ENCODE measurements at regions not wholly inside any gene's neighbourhood (a gene's known extent, or its start where the extent isn't known, plus 50 kb on each side); places are given as distances from the start of the nearest gene placed in this dataset.
"Not testable (repeated sequence)": the region's sequence is repeated elsewhere in the genome, so short reads cannot be mapped to it uniquely, and the experiment has no call there.

DNA sequence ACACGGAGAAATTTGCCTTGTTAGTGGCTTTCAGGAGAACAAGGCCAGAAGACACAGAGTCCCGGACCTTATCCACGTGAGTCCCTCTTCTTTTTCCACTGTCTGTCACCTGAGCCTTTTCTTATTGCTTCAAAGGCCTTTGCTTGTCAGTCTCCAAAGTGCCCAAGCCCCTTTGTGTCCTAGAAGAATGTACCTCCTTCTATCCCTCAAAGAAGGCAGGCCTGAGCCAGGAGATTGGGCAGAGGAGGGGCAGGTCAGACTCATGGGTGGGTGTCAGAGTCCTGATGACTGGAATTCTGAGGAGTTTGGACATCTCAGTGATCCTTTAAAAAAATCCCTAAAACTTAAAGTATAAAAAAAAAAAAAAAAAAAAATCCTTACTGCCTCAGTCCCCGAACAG, 299.6 kb upstream of the NCAM1 start:
- H3K4me3 ChIP-seq (ENCODE audit: low read depth, low read length) = no peak overlapping the region
- DNase-seq (ENCODE audit: low read depth) = no peak
- TF ChIP-seq, protein P1, sequence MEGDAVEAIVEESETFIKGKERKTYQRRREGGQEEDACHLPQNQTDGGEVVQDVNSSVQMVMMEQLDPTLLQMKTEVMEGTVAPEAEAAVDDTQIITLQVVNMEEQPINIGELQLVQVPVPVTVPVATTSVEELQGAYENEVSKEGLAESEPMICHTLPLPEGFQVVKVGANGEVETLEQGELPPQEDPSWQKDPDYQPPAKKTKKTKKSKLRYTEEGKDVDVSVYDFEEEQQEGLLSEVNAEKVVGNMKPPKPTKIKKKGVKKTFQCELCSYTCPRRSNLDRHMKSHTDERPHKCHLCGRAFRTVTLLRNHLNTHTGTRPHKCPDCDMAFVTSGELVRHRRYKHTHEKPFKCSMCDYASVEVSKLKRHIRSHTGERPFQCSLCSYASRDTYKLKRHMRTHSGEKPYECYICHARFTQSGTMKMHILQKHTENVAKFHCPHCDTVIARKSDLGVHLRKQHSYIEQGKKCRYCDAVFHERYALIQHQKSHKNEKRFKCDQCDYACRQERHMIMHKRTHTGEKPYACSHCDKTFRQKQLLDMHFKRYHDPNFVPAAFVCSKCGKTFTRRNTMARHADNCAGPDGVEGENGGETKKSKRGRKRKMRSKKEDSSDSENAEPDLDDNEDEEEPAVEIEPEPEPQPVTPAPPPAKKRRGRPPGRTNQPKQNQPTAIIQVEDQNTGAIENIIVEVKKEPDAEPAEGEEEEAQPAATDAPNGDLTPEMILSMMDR (IDR thresholded peaks at IDR 0.05; ENCODE audit: insufficient read depth, low read depth, low read length, missing control alignments) = no peak

GRCh38 chr11:112662554-112662953, 298.7 kb upstream of the NCAM1 start:
- DNase-seq (ENCODE audit: low read depth) = no peak
- TF ChIP-seq, protein P1 (IDR thresholded peaks at IDR 0.05; ENCODE audit: insufficient read depth, low read depth, low read length, missing control alignments) = no peak

DNA sequence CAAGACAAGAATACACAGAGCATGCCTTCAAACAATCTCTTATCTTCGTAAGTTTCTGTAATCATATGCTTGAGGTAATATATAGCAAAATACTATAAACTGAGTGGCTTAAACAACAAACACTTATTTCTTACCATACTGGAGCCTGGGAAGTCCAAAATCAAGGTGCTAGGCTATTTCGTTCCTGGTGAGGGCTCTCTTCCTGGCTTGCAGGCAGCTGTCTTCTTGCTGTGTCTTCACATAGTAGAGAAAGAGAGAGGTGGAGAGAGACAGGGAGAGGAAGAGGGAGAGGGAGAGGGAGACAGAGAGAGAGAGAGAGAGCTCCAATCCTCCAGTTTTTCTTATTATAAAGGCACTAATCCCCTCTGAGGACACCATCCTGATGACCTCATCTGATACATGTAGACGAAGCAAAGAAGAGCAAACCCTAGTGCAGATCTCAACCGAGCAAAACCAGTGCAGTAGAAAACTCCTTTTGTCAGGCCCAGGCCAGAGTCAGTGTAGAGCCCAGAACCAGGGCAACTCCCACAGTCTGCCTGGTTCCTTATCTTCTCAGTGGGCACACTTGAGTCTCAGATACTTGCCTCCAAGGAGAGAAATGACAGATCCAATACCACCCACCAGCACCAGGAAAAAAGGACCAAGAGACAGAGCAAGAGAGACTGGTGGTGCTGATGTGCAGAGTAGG, 297.1 kb upstream of the NCAM1 start:
- no peak for DNase-seq (ENCODE audit: low read depth)
- TF ChIP-seq, protein P1 (IDR thresholded peaks at IDR 0.05; ENCODE audit: insufficient read depth, low read depth, low read length, missing control alignments) = no peak
- no peak overlapping the region for H3K4me3 ChIP-seq (ENCODE audit: low read depth, low read length)

More at GRCh38 chr11:112662554-112662953, 298.7 kb upstream of the NCAM1 start:
- no peak overlapping the region for H3K4me3 ChIP-seq (ENCODE audit: low read depth, low read length)

GRCh38 chr11:112665291-112665690, 295.9 kb upstream of the NCAM1 start:
- TF ChIP-seq, protein P1 (IDR thresholded peaks at IDR 0.05; ENCODE audit: insufficient read depth, low read depth, low read length, missing control alignments) = no peak
- no peak for DNase-seq (ENCODE audit: low read depth)
- H3K4me3 ChIP-seq (ENCODE audit: low read depth, low read length) = no peak overlapping the region

GRCh38 chr11:112666253-112666652, 295.0 kb upstream of the NCAM1 start:
- TF ChIP-seq, protein P1 (IDR thresholded peaks at IDR 0.05; ENCODE audit: insufficient read depth, low read depth, low read length, missing control alignments) = no peak
- H3K4me3 ChIP-seq (ENCODE audit: low read depth, low read length) = no peak overlapping the region
- no peak for DNase-seq (ENCODE audit: low read depth)

- TF ChIP-seq, protein P1 (IDR thresholded peaks at IDR 0.05; ENCODE audit: insufficient read depth, low read depth, low read length, missing control alignments) = no peak
- DNase-seq (ENCODE audit: low read depth) = no peak
- H3K4me3 ChIP-seq (ENCODE audit: low read depth, low read length) = no peak overlapping the region
Observed at GRCh38 chr11:112670806-112671570, 290.2 kb upstream of the NCAM1 start.

DNA sequence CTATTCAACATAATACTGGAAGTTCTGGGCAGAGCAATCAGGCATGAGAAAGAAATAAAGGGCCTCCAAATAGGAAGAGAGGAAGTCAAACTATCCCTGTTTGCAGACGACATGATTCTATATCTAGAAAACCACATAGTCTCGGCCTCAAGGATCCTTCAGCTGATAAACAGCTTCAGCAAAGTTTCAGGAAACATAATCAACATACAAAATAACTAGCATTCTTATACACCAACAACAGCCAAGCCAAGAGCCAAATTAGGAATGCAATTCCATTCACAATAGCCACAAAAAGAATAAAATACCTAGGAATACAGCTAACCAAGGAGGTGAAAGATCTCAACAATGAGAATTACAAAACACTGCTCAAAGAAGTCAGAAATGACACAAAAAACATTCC, 287.8 kb upstream of the NCAM1 start:
- not testable (repeated sequence) for H3K4me3 ChIP-seq (ENCODE audit: low read depth, low read length); DNase-seq (ENCODE audit: low read depth)
